Hypothalamus (tissue), 51 donors: ENCODE measurements at regions not wholly inside any gene's neighbourhood (a gene's known extent, or its start where the extent isn't known, plus 50 kb on each side); places are given as distances from the start of the nearest gene placed in this dataset.
A peak's percentile ranks its signal among the peaks of the same experiment; 100 is the strongest.
"Not testable (repeated sequence)": the region's sequence is repeated elsewhere in the genome, so short reads cannot be mapped to it uniquely, and the experiment has no call there.

Experiments used
- DNase-seq, 51 donors: peaks; one replicate each; lab custom pipeline; 2025; lab: John Stamatoyannopoulos, UW

DNA sequence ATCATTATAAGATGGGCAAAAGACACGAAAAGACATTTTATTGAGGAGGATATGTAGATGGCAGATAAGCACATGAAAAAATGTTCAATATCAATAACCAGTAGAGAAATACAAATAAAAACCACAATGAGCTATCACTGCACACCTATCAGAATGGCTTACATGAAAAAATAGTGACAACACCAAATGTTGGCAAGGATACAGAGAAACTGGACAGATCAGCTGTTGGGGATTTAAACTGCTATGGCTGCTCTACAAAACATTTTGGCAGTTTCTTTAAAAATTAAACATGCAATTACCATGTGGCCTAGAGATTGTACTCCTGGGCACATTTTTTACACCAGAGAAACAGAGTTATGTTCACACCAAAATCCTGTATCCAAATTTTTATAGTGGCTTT, 172.7 kb upstream of the TENT5A start:
- no peak for DNase-seq

DNA sequence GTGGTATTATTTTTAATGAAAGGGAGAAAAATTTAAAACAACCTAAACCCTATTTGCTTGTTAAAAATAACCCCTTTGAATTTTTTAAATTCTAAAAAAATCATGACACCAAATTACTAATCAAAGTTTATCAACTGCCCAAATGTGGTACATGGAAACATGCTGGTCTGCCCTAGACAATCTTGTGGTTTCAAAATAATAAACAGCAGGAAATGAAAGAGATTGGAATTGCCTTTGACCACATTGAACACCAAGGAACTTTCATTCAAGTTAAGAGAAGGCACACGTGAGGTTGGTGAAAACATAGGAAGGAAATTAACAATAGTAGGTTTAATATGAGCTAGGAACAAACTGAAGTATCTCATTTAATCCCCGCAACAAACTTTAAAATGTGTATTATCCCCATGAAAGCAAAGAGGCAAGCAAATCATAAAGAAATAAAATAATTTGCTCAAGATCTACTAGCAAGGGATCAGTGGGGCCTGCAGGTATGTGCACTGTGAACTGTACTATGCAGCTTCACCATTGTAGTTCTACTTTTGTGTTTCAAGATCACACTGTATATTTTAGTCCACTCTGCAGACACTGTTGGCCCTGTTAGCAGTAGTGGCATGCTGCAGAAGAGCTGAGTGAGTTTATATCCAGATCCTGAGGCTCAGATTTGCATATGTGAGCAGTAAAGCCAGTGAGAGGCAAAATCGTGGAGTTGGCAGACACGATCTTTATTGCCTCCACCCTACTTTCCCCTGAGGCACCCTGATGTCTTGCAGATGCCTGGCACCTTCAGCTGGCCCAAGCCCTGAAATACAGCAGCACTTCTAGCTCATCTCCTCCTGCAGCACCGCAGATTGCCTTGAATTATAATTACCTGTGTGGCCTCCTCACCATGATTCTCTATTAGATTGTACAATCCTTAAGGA, 157.8 kb upstream of the TENT5A start:
- no peak for DNase-seq

DNA sequence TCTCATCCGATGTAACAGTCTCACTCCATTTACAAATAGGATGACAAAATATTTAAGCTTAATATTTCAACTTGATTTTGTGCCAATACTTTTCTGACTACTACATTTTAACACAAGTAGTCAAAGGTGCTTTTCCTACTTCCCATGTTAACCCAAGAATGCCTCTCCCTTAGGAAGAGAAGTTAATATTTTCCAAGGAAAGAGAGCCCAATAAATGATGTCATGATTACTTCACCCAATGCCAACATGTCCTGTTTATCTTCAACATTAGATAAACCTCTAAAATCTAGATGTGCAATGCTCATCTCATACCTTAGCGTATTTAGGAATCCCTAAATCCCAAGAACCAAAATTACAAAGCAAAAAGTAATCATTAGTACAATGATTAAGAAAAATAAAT, 156.7 kb upstream of the TENT5A start:
- DNase-seq: no peak

DNA sequence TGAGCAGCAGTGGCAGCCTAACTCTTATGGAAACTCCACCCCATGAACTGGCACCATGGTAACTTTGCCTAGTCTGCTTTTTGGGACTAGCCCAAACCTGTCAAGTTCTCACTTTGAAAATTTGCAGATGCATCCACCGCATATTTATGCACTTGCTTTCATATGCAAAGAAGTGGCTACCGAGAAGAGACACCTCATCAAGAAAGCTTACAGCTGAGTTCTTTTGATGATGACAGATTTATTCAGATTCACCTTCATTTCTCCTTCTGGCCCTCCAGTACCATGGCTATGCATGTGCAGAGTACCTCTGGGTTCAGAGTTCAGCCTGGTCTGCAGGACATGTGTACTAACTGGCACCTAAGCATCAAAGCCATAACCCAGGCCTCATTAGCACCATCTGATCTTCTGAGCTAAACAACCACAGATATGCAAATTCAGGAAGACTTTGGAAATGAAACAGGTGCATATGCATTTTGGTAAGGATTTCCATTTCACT, 154.3 kb upstream of the TENT5A start:
- DNase-seq: no peak

DNA sequence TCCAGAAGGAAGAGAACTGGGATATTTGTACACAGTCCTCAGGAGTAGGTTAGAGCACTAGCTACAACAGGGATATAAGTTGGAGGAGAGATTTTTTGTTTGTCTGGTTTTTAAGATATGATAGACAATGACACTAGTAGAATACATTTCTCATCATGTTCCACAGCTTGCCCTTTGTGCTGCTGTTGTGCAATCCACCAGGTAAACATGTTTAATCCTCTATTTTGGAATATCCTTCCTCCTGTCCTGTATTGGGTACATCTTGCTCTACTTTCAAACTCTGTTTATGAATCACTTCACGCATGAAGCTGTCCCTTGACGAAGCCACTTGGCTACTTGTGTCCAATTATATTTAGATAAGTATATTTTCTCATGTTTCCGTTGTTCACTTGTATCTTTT, 153.6 kb upstream of the TENT5A start:
- DNase-seq: no peak

DNA sequence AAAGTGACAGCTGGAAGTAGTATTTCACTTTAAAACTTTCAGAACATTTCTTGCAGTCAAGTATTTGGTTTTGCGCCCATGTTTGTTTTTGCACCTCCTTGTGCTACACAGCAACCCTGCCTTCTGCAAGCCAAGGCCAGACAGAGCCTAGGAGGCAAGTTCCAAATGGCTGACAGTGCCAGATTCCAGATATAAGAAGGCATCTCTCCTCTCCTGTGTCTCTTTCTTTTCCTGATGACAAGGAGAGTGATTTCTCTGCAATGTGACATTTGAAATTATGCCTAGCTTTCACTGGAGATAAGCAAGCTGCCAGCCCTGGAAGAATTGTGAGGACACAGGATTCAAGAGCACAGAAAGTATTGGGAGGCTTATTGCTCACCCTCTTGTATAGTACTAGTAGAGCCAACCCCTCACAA, 149.1 kb upstream of the TENT5A start:
- no peak for DNase-seq

DNA sequence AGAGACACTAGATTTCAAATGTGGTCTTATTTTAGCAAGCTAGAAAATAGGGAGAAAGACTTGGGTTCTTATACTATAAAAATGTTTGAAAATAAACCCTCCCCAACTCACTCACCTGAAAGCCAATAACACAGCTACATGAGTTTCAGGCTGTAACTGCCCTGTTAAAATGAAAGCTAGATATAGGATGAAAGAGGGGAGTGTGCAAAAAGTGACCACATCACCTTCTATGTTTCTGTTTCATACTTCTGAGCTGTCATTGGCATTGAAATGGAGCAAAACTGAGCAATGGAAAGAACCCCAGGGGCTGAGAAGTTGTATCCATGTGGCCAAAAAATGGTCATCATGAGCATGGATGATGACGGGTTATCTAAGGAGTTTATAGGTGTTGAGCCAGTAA, 148.1 kb upstream of the TENT5A start:
- DNase-seq: no peak

DNA sequence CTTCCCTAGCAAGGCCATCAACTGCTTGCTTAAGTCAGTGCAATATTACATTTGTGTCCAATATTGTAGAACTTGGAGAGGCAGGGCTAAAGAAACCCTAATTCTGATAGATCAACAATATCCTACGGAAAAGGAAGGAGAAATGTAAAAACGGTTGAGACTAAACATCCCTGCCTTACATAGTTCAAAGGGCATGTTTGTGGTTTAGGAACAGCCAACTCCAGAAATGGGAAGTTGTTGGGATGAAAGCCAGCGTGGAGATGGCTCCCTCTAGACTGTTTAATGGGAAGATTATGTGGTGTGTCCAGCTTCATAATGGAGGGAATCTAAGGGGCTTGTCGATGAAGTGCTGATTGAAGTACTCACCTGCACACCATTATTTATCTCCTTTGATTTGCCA, 145.3 kb upstream of the TENT5A start:
- DNase-seq: no peak

DNA sequence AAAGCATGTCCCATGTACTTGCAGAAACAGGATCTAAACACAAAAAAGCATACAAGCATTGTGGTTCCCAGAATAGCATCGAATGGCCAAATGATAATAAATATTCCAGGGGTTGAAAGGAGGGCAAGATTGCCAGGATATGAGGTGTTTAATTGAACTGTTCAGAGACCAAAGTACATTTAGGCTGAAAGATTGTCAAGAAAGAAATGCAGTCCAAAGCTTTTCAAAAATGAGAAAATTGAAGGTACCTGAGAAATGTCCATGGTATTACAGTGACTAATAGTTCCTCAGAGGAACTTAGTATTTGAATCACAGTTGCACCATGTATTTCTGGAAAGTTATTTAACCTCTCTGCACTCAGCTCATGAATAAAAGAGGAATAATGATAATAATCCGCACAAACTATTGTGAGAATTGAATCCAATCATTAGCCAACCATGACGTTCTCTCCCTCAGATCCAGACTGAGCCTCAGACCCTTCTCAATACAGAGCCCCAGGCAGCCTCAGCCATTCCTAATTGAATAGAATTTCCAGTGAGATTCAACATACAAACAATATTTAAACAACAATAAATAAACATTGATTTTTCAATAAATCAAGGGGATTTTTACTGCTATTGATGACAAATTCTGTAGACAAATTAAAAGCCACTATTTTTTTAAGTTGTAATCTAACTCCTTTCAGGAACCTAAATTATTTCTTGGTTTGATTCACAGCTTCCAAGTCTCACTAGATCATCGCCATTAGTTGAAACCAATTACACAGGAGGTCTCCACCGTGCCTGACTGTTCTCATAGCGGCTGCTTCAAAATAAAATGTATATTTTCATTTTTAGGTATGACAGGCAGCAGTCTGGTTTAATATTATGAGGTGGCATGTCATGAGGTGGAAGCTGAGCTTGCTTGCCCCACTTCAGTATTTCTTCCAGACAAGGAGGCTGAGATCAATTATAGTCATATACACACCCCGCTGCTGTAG, 144.3 kb upstream of the TENT5A start:
- no peak for DNase-seq

DNA sequence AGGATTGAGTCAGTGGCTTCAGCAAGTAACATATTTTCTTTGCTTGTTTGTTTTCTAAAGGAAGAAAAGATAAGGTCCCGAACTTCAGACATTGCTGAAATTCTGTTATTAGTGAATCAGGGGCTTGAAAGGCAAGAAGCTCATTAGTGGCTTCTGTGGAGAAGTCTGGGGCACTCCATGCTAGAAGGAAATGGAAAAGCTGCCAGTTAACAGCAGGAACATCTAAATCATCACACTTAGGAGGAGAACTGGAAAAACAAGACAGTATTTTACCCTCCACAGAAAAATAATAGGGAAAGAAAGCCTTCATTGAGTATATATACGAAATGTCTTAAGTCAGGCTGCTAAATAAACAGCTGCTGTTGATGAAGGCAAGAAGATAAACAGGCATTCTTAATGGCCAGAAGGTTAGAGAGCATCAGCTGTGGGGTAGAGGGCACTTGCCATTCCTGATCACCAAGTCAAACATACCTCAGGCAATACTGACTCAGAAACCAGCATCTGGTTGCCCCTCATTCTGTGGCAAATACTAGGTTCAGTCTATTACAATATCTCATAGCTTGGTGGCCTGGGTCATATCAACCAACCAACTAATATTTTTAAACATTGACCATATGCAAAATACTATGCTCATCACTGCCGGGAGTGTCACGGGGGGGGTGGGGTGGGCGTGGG, 143.2 kb upstream of the TENT5A start:
- no peak for DNase-seq

DNA sequence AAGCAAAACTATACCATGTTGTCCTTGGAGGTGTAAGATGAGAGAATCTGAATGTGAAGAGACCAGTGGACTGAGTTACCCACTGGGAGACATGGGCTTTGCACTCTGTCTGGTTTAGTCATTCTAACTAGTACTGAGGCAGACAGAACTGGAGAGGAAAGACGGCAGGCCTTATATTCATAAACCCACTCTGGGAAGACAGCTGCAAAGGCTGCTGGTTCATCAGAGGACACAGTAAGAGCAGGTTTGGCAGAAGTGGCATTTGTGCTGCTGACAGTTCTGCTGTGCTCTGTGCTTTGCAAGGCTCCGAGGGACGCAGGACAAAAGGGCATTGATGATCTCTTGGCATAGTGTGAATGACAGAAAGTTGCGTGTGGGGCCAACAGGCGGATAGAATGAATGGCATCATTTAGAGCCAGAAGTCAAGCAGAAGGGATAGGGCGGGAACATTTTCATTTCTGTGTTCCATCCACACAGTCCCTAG, 142.3 kb upstream of the TENT5A start:
- peak in 48 of 51 donors; percentile 2 to 95 (median 78) for DNase-seq

DNA sequence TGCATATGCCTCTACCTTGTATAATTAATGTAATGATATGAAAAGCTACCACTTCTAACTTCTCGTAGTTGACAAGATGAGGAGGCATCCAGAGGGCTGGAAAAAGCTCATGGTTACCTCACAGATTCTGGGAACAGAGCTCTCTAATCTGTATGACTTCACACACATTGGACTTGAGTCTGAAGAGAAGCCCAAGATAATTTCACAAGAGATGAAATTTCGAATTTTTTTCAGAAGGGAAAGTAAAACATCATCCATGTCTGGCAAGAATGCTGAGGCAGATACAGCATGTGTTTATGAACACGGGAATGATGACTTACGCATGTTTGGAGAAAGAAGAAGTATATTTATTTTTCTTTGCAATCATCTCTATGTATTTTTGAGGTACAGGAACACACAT, 141.8 kb upstream of the TENT5A start:
- no peak for DNase-seq

DNA sequence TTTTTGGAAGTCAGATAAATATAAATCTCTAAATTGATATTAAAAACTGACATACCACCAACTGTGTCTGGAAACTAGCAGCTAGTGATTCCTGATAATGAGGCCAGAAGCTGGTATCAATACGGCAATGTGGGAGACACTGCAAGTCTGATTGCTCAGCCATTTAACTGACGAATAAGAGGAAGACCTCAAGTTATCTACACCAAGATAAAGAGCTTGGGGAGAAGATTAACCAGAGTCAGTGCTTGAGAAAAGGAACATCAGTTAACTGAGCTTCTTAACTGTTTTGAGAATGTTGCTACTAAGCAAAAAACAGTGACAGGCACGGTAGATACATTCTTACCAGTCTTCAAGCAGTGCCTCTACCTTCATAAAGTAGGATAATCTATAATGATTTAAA, 140.4 kb upstream of the TENT5A start:
- no peak for DNase-seq

DNA sequence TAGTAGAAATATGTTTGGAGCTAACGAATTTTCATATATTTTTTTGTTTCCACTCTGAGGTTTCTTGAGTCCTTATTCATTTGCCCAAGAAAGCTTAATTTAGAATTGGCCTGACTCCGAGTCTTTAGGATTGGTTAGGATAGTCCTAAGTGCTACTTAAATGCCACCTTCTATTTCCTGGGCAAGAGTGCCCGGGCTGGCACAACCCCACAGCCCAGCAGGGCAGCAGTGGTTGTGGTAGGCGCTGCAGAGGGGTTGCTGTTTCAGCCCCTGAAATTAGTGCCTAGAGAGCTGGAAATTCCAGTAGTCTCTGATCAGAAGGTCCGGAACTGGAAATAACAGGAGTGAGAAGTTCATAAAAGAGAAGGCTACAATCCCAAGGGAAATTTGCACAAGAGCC, 139.4 kb upstream of the TENT5A start:
- no peak for DNase-seq

DNA sequence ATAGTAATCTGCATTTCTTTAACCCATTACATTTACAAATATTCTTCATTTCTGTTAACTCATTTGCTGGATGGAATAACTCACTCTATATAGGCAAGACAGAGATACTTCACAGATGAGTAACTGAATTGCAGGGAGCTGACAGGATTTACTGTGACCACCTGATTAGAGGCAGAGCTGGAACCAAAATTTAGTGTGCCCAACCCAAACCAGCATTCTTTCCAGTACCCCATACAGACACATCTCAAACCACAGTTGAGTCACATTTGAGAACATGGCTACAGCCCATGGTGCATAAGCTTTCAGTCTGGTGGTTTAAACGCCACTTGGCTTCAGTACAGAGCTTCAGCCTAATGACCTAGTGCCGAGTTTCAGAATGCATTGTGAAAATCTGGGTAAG, 138.4 kb upstream of the TENT5A start:
- no peak for DNase-seq

DNA sequence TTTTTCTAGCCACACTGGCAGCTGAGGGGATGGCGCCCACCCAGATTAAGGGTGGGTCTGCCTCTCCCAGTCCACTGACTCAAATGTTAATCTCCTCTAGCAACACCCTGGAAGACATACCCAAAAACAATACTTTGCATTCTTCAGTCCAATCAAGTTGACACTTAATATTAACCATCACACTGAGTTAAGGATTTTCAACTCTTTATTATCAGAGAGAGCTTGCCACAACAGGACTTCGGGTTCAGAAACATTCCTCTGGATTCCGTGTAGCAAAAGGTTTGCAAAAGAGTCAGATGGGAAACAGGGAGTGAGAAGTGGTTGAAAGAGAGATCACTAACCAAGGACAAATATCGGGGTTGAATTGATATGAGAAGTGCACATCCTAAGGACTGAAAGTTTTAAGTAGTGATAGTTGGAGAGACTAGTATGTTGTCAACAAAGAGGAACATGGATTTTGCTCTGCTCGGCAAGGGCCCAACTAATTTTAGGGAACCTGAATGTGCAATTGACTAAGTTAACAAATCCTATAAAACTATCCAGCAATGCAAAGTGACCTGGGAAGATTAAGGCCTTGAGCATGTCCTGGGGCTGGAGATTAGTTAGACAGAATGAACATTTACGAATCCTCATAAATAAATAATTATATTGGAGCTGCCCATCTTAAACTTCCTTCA, 137.0 kb upstream of the TENT5A start:
- no peak for DNase-seq

DNA sequence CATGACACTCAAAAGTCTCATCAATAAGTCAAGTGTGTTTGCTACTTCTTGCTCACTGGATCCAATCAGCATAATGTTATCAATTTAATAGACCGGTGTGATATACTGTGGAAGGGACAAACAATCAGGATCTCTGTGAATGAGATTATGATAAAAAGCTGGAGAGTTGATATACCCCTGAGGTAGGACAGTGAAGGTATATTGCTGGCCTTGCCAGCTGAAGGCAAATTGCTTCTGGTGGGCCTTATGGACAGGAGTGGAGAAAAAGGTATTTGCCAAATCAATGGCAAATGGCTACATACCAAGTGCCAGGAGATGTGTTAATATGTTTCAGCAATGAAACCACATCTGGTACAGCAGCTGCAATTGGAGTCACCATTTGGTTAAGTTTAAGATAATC, 134.4 kb upstream of the TENT5A start:
- not testable (repeated sequence) for DNase-seq

DNA sequence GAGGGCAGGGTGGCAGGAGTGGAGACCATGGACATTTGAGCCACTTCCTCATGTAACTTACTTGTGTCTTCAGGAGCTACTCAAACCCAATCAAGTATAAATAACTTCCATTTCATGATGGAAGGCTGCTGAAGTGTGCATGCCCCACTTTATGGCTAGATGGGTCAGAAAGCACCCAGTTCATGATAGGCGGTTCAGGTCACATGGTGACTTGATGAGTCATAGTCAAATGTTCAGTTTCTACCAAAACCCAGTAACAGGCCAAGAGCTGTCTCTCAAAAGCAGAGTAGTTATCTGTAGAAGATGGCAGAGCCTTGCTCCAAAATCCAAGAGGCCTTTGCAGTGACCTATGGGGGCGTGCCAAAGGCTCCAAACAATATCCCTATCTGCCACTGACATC, 133.7 kb upstream of the TENT5A start:
- DNase-seq: no peak

DNA sequence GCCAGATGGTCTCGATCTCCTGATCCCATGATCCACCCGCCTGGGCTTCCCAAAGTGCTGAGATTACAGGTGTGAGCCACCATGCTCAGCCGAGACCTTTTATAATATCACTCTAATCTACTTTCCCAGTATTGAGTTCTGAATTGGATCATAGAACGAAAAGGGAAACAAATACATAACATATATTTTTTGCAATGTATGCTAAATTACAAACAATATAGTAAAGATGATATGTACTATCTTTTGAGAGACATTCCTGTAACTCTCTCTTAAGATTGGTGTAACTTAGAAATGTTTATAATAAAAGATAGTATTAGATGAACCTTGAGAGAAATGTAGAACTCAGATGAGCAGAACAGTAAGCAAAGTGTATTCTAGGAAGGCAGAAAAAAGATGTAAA, 129.2 kb upstream of the TENT5A start:
- no peak for DNase-seq

DNA sequence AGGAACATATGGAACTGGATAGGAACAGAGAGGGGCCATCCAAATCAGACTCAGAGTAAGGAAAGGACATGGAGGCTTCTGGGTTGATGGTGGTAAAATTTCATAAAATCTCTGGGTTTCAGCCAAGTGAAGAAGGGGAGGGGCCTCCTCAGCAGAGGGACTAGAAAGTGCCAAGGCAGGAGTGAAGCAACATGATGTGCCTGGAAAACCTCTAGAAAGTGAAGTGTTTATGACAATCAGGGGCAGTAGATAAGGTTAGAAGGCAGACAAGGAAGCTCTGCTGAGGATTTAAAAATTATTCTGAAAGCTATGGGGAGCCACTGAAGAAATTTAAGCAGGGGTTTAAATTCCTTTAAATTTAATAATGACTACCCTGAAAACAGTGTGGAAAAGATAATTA, 126.0 kb upstream of the TENT5A start:
- DNase-seq: no peak
